ENCODE measurements at regions not wholly inside any gene's neighbourhood (a gene's known extent, or its start where the extent isn't known, plus 50 kb on each side); places are given as distances from the start of the nearest gene placed in this dataset.
"Not testable (repeated sequence)": the region's sequence is repeated elsewhere in the genome, so short reads cannot be mapped to it uniquely, and the experiment has no call there.

GRCh38 chr21:19350286-19350685, 946.7 kb upstream of the TMPRSS15 start:
- no peak for DNase-seq (ENCODE audit: low read depth)

- DNase-seq (ENCODE audit: low read depth) = no peak
These were observed 949.7 kb upstream of the TMPRSS15 start for GRCh38 chr21:19353256-19353655.

- DNase-seq (ENCODE audit: low read depth) = no peak
These were observed 965.4 kb upstream of the TMPRSS15 start for GRCh38 chr21:19368944-19369343.

GRCh38 chr21:19392390-19392789, 988.8 kb upstream of the TMPRSS15 start:
- no peak for DNase-seq (ENCODE audit: low read depth)

GRCh38 chr21:19400223-19400770, 996.7 kb upstream of the TMPRSS15 start:
- DNase-seq (ENCODE audit: low read depth) = no peak

- DNase-seq (ENCODE audit: low read depth) = no peak
These were observed 999.3 kb upstream of the TMPRSS15 start for GRCh38 chr21:19402870-19403269.

GRCh38 chr21:19405326-19405725, 1001.7 kb upstream of the TMPRSS15 start:
- DNase-seq (ENCODE audit: low read depth) = no peak

GRCh38 chr21:19420565-19420964, 1017.0 kb upstream of the TMPRSS15 start:
- DNase-seq (ENCODE audit: low read depth) = no peak

- no peak for DNase-seq (ENCODE audit: low read depth)
These were observed 1030.0 kb upstream of the TMPRSS15 start for GRCh38 chr21:19433623-19434022.

- no peak for DNase-seq (ENCODE audit: low read depth)
These were observed 1037.4 kb upstream of the TMPRSS15 start for GRCh38 chr21:19440792-19441655.

GRCh38 chr21:19458295-19458694, 1054.7 kb upstream of the TMPRSS15 start:
- DNase-seq (ENCODE audit: low read depth) = no peak

- DNase-seq (ENCODE audit: low read depth) = no peak
These were observed 1058.1 kb upstream of the TMPRSS15 start for GRCh38 chr21:19461481-19462205.

- no peak for DNase-seq (ENCODE audit: low read depth)
These were observed 1060.4 kb upstream of the TMPRSS15 start for GRCh38 chr21:19463966-19464365.

- DNase-seq (ENCODE audit: low read depth) = no peak
These were observed 1065.6 kb upstream of the TMPRSS15 start for GRCh38 chr21:19468991-19469715.

GRCh38 chr21:19475525-19475924, 1071.9 kb upstream of the TMPRSS15 start:
- no peak for DNase-seq (ENCODE audit: low read depth)

- no peak for DNase-seq (ENCODE audit: low read depth)
These were observed 1086.3 kb upstream of the TMPRSS15 start for GRCh38 chr21:19489930-19490329.

- no peak for DNase-seq (ENCODE audit: low read depth)
These were observed 1086.9 kb upstream of the TMPRSS15 start for GRCh38 chr21:19490481-19490880.

GRCh38 chr21:19493437-19494241, 1090.1 kb upstream of the TMPRSS15 start:
- not testable (repeated sequence) for DNase-seq (ENCODE audit: low read depth)

- no peak for DNase-seq (ENCODE audit: low read depth)
These were observed 1097.5 kb upstream of the TMPRSS15 start for GRCh38 chr21:19501115-19501514.

- DNase-seq (ENCODE audit: low read depth) = no peak
These were observed 1104.2 kb upstream of the TMPRSS15 start for GRCh38 chr21:19507682-19508260.

- DNase-seq (ENCODE audit: low read depth) = no peak
These were observed 1104.9 kb upstream of the TMPRSS15 start for GRCh38 chr21:19508442-19508841.

Data from LHCN-M2 (cell line).